H1 (cell line): ENCODE measurements at regions not wholly inside any gene's neighbourhood (a gene's known extent, or its start where the extent isn't known, plus 50 kb on each side); places are given as distances from the start of the nearest gene placed in this dataset.
A peak's percentile ranks its signal among the peaks of the same experiment; 100 is the strongest.

ENCODE experiments used
- CTCF ChIA-PET: fragments of 300-600 bp; sonication (Branson Sonifier 250); formaldehyde crosslinking; loops from one replicate; lab custom pipeline; 2021; ENCODE audit not compliant: partially characterized antibody; lab: Charles Lee
- POLR2A ChIA-PET: fragments of 300-600 bp; sonication (Branson Sonifier 250); formaldehyde crosslinking; loops from one replicate; lab custom pipeline; 2021; ENCODE audit warnings: inconsistent platforms; ENCODE audit not compliant: partially characterized antibody; lab: Charles Lee
- DNase-seq, 2 experiments: peaks; one replicate each; pipeline versions ENCODE4 v3.0.0 to v3.0.0-alpha.2; 2010 to 2022; ENCODE audit warnings: low spot score in 2 of 2, low read depth in 1 of 2, mixed read lengths in 1 of 2
- FAIRE-seq: peaks from 2 replicates; lab custom pipeline; 2011; peaks lifted over from hg19 to GRCh38; lab: Jason Lieb, UNC
- H2AFZ ChIP-seq: 2 replicates; pipeline ENCODE4 v1.8.1; 2012; ENCODE audit warnings: low read length, inconsistent platforms
- H2AK5ac ChIP-seq: 2 replicates; pipeline ENCODE4 v1.6.1; 2013; ENCODE audit warnings: low read depth, low read length
- H2BK120ac ChIP-seq: replicated peaks from 2 replicates; pipeline ENCODE3; 2013; ENCODE audit warnings: low read depth, low read length, inconsistent platforms
- H2BK12ac ChIP-seq: 2 replicates; pipeline ENCODE4 v1.6.1; 2013; ENCODE audit warnings: low read depth, low read length
- H2BK15ac ChIP-seq: 2 replicates; pipeline ENCODE4 v1.6.1; 2013; ENCODE audit warnings: low read length
- H2BK20ac ChIP-seq: 2 replicates; pipeline ENCODE4 v1.6.1; 2013; ENCODE audit warnings: low read length
- H2BK5ac ChIP-seq: 2 replicates; pipeline ENCODE4 v1.6.1; 2013; ENCODE audit warnings: low read depth, low read length
- H3K14ac ChIP-seq: 2 replicates; pipeline ENCODE4 v1.6.1; 2013; ENCODE audit warnings: inconsistent platforms; ENCODE audit not compliant: insufficient read length
- H3K18ac ChIP-seq: 2 replicates; pipeline ENCODE4 v1.6.1; 2013; ENCODE audit warnings: low read length; ENCODE audit errors: extremely low read depth
- H3K23ac ChIP-seq: 2 replicates; pipeline ENCODE4 v1.6.1; 2013; ENCODE audit warnings: inconsistent platforms; ENCODE audit not compliant: insufficient read length
- H3K23me2 ChIP-seq: 2 replicates; pipeline ENCODE4 v1.6.1; 2013; ENCODE audit warnings: low read depth, low read length
- H3K27ac ChIP-seq: 2 replicates; pipeline ENCODE4 v1.6.1; 2011; ENCODE audit warnings: low read depth, low read length, inconsistent platforms
- H3K27me3 ChIP-seq, 4 experiments: replicated peaks in 1 of 4; 1 replicate in 1 of 4; 2 replicates in 3 of 4; pipeline versions ENCODE4 v1.6.1 to v1.8.1; 2011 to 2013; ENCODE audit warnings: low read length in 3 of 4, mild to moderate bottlenecking in 3 of 4, inconsistent platforms in 2 of 4, mixed read lengths in 2 of 4, moderate library complexity in 1 of 4; ENCODE audit not compliant: control insufficient read depth in 3 of 4, insufficient read depth in 3 of 4; ENCODE audit errors: extremely low read depth in 1 of 4
- H3K36me3 ChIP-seq, 4 experiments: 2 replicates each; pipeline versions ENCODE4 v1.6.1 to v1.8.1; 2011 to 2013; ENCODE audit warnings: mild to moderate bottlenecking in 4 of 4, low read length in 3 of 4, moderate library complexity in 2 of 4, control low read depth in 1 of 4, inconsistent platforms in 1 of 4; ENCODE audit not compliant: insufficient read depth in 4 of 4, control insufficient read depth in 2 of 4
- H3K4ac ChIP-seq: replicated peaks from 2 replicates; pipeline ENCODE3; 2013; ENCODE audit warnings: low read length, low read depth, mixed read lengths, inconsistent platforms; ENCODE audit not compliant: insufficient read length
- H3K4me1 ChIP-seq, 4 experiments: replicated peaks in 1 of 4; 1 replicate in 1 of 4; 2 replicates in 3 of 4; pipeline versions ENCODE4 v1.6.1 to v1.8.1; 2011 to 2013; ENCODE audit warnings: low read length in 3 of 4, inconsistent platforms in 2 of 4, mixed read lengths in 1 of 4; ENCODE audit not compliant: insufficient read depth in 4 of 4, control insufficient read depth in 3 of 4
- H3K4me2 ChIP-seq, 2 experiments: 2 replicates each; pipeline versions ENCODE4 v1.6.1 to v1.8.1; 2011 to 2013; ENCODE audit warnings: low read depth in 2 of 2, low read length in 2 of 2, control low read depth in 1 of 2, inconsistent platforms in 1 of 2, mild to moderate bottlenecking in 1 of 2; ENCODE audit not compliant: insufficient read depth in 1 of 2
- H3K4me3 ChIP-seq, 4 experiments: fragments of 200-600, 300-600 bp in 1 of 4; sonication (generic), shearing (Covaris generic), sonication (Bioruptor Twin) in 1 of 4; 2 replicates each; pipeline versions ENCODE4 v1.5.1 to v1.8.1; 2011 to 2016; ENCODE audit warnings: low read length in 4 of 4, low read depth in 3 of 4, control low read depth in 2 of 4, inconsistent platforms in 2 of 4, mild to moderate bottlenecking in 2 of 4, mixed read lengths in 1 of 4, moderate library complexity in 1 of 4; ENCODE audit not compliant: insufficient read depth in 2 of 4; ENCODE audit errors: extremely low read depth in 1 of 4
- H3K56ac ChIP-seq: replicated peaks from 2 replicates; pipeline ENCODE3; 2013; ENCODE audit warnings: low read depth, mild to moderate bottlenecking, mixed read lengths, low read length, inconsistent platforms; ENCODE audit not compliant: insufficient read length
- H3K79me1 ChIP-seq: 2 replicates; pipeline ENCODE4 v1.6.1; 2013; ENCODE audit warnings: low read depth, low read length, control low read depth
- H3K79me2 ChIP-seq, 2 experiments: 2 replicates each; pipeline versions ENCODE4 v1.6.1 to v1.8.1; 2012 to 2013; ENCODE audit warnings: low read length in 2 of 2, mild to moderate bottlenecking in 2 of 2, inconsistent platforms in 1 of 2; ENCODE audit not compliant: insufficient read depth in 2 of 2, control insufficient read depth in 1 of 2
- H3K9ac ChIP-seq, 4 experiments: replicated peaks in 1 of 4; 1 replicate in 1 of 4; 2 replicates in 3 of 4; pipeline versions ENCODE4 v1.6.1 to v1.8.1; 2011 to 2013; ENCODE audit warnings: low read depth in 3 of 4, low read length in 3 of 4, control low read depth in 2 of 4, mild to moderate bottlenecking in 2 of 4, moderate library complexity in 2 of 4, inconsistent platforms in 1 of 4; ENCODE audit errors: extremely low read depth in 1 of 4
- H3K9me3 ChIP-seq, 2 experiments: 2 replicates each; pipeline versions ENCODE4 v1.6.1 to v1.8.1; 2012 to 2013; ENCODE audit warnings: mild to moderate bottlenecking in 2 of 2, moderate library complexity in 2 of 2, control low read depth in 1 of 2, inconsistent platforms in 1 of 2, low read depth in 1 of 2, low read length in 1 of 2, mixed read lengths in 1 of 2; ENCODE audit not compliant: insufficient read depth in 2 of 2
- H4K20me1 ChIP-seq, 2 experiments: replicated peaks in 1 of 2; 2 replicates each; pipeline versions ENCODE3 to v1.8.1; 2011 to 2013; ENCODE audit warnings: inconsistent platforms in 2 of 2, low read length in 2 of 2, mild to moderate bottlenecking in 1 of 2; ENCODE audit not compliant: insufficient read depth in 2 of 2, control insufficient read depth in 1 of 2
- H4K5ac ChIP-seq: 2 replicates; pipeline ENCODE4 v1.6.1; 2013; ENCODE audit warnings: low read length, low read depth, mixed read lengths, inconsistent platforms; ENCODE audit not compliant: insufficient read length
- H4K8ac ChIP-seq: 2 replicates; pipeline ENCODE4 v1.8.0; 2013; ENCODE audit warnings: mild to moderate bottlenecking, moderate library complexity, low read length, inconsistent platforms; ENCODE audit not compliant: insufficient read depth; ENCODE audit errors: extremely low read depth
- H4K91ac ChIP-seq: replicated peaks from 2 replicates; pipeline ENCODE3; 2013; ENCODE audit warnings: low read length, mixed read lengths, inconsistent platforms; ENCODE audit not compliant: insufficient read length
- CTBP2 ChIP-seq: IDR thresholded peaks from 2 replicates; pipeline ENCODE4 v1.7.0; 2011; ENCODE audit warnings: borderline replicate concordance, mild to moderate bottlenecking, moderate library complexity, mixed read lengths, low read length; ENCODE audit not compliant: insufficient read depth, insufficient read length
- MAFK ChIP-seq: IDR thresholded peaks from 2 replicates; pipeline ENCODE4 v1.6.1; 2012; ENCODE audit warnings: low read depth, mild to moderate bottlenecking, improper control_type of control experiment, low read length
- TAF7 ChIP-seq: optimal IDR thresholded peaks from 2 replicates; pipeline ENCODE3; 2011; ENCODE audit warnings: low read depth, mild to moderate bottlenecking, inconsistent platforms, low read length, moderate library complexity, borderline replicate concordance
- WGBS, 2 experiments: shearing (Covaris generic) in 1 of 2; methylation state at CpG; one replicate each; pipeline versions ENCODE4 v1.1.6 to v1.1.7; 2013 to 2015; ENCODE audit warnings: low lambda C conversion rate in 2 of 2, mixed read lengths in 2 of 2, inconsistent platforms in 1 of 2, low coverage in 1 of 2, missing lambda C conversion rate in 1 of 2; ENCODE audit not compliant: insufficient replicate concordance in 2 of 2, insufficient coverage in 1 of 2, insufficient read length in 1 of 2; ENCODE audit errors: extremely low coverage in 1 of 2, missing lambda C conversion rate in 1 of 2; 5-methylcytosine and 5-hydroxymethylcytosine counted together
- TF ChIP-seq, protein P1 (sequence below), 3 experiments: IDR thresholded peaks; 1 replicate in 2 of 3; 2 replicates in 1 of 3; pipeline versions ENCODE4 v1.5.1 to v1.6.1; 2011; ENCODE audit warnings: low read length in 3 of 3, mild to moderate bottlenecking in 3 of 3, inconsistent platforms in 2 of 3, low read depth in 1 of 3, moderate library complexity in 1 of 3; ENCODE audit not compliant: insufficient read depth in 1 of 3; ENCODE audit errors: control extremely low read depth in 1 of 3

GRCh38 chr10:131579251-131580071 lies 267.9 kb upstream of the TCERG1L start:
- TF ChIP-seq TAF7, result no peak
- TF ChIP-seq CTBP2, result no peak
- TF ChIP-seq MAFK, result no peak
- TF ChIP-seq, protein P1, sequence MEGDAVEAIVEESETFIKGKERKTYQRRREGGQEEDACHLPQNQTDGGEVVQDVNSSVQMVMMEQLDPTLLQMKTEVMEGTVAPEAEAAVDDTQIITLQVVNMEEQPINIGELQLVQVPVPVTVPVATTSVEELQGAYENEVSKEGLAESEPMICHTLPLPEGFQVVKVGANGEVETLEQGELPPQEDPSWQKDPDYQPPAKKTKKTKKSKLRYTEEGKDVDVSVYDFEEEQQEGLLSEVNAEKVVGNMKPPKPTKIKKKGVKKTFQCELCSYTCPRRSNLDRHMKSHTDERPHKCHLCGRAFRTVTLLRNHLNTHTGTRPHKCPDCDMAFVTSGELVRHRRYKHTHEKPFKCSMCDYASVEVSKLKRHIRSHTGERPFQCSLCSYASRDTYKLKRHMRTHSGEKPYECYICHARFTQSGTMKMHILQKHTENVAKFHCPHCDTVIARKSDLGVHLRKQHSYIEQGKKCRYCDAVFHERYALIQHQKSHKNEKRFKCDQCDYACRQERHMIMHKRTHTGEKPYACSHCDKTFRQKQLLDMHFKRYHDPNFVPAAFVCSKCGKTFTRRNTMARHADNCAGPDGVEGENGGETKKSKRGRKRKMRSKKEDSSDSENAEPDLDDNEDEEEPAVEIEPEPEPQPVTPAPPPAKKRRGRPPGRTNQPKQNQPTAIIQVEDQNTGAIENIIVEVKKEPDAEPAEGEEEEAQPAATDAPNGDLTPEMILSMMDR (IDR thresholded peaks at IDR 0.05; ENCODE audit: control extremely low read depth in 1 of 3, insufficient read depth in 1 of 3, low read depth in 1 of 3, low read length in 3 of 3), result no peak
- TF ChIP-seq, all 59 proteins: peak for 0
- Histone ChIP-seq H2AFZ (no peak overlapping the region), H3K4me3 (no peak overlapping the region), H3K36me3 (no peaks in the 10 kb centered on the region), H3K4me2 (no peak overlapping the region), H3K4ac (no peak overlapping the region), H3K27ac (no peak overlapping the region), H4K91ac (no peak overlapping the region), H3K4me1 (no peaks in the 10 kb centered on the region), H3K79me1 (no peaks in the 10 kb centered on the region), H3K79me2 (no peaks in the 10 kb centered on the region), H3K9ac (no peak overlapping the region), H2BK120ac (no peak overlapping the region), H3K23me2 (no peaks in the 10 kb centered on the region), H2BK15ac (no peak overlapping the region), H2BK12ac (0 out of 2 replicates have a peak overlapping the region, but pooled peaks have one; percentile 39), H2BK5ac (no peak overlapping the region; the same call in 1 of the 2 replicates), H3K23ac (no peak overlapping the region), H3K18ac (no peak overlapping the region; the same call in 1 of the 2 replicates), H3K56ac (no peak overlapping the region), H2AK5ac (no peak overlapping the region), H3K9me3 (no peaks in the 10 kb centered on the region; a peak in 1 of 4 replicates), H4K5ac (no peak overlapping the region), H4K20me1 (no peaks in the 10 kb centered on the region), H3K27me3 (no peaks in the 10 kb centered on the region), H2BK20ac (no peak overlapping the region), H3K14ac (no peak overlapping the region), H4K8ac (no peak overlapping the region; the same call in none of the 2 replicates)
- DNase-seq, result no peak
- CTCF ChIA-PET, result interaction anchor here (0.7 to 4.3 kb wide), 4 partner anchors 9 to 940 kb away, joined by 3 to 19 read pairs (median 4); no protein-coding TSS in a partner anchor
- FAIRE-seq, result no peak
- POLR2A ChIA-PET, result no interaction called here
- 95% methylated on average over 19 of the region's 19 CpGs; no CpG with 5 or more reads in 1 of the 2 experiments for WGBS, 2 experiments
